B cell (primary cell): ENCODE measurements at regions not wholly inside any gene's neighbourhood (a gene's known extent, or its start where the extent isn't known, plus 50 kb on each side); places are given as distances from the start of the nearest gene placed in this dataset.

Source experiments
- ATAC-seq: fragments of 200-7000 bp; cut with Tn5 transposase; one replicate; pipeline ENCODE4 v1.10.0; 2021; ENCODE audit warnings: low read depth, mild to moderate bottlenecking, moderate number of reproducible peaks, moderate library complexity
- CTCF ChIA-PET: fragments of 350-600 bp; sonication (Branson Sonifier 250); formaldehyde crosslinking; loops from one replicate; lab custom pipeline; 2021; ENCODE audit warnings: antibody characterized with exemption, inconsistent platforms; lab: Charles Lee
- POLR2A ChIA-PET: fragments of 350-600 bp; sonication (Branson Sonifier 250); formaldehyde crosslinking; loops from one replicate; lab custom pipeline; 2021; ENCODE audit warnings: antibody characterized with exemption; lab: Charles Lee
- DNase-seq: peaks from one replicate; pipeline ENCODE4 v3.0.0; 2013
- H2AFZ ChIP-seq: 2 replicates; pipeline ENCODE4 v1.6.1; 2012; ENCODE audit warnings: mild to moderate bottlenecking, low read depth, low read length; ENCODE audit not compliant: insufficient read depth, poor library complexity, severe bottlenecking
- H3K27ac ChIP-seq, 2 donors: 1 replicate in 1 of 2; 2 replicates in 1 of 2; pipeline ENCODE4 v1.5.1; 2012 to 2013; ENCODE audit warnings: low read length in 2 of 2, mild to moderate bottlenecking in 2 of 2, moderate library complexity in 1 of 2
- H3K27me3 ChIP-seq, 4 experiments: fragments of 200-600 bp in 1 of 4; sonication (generic) in 1 of 4; replicated peaks in 1 of 4; 1 replicate in 2 of 4; 2 replicates in 2 of 4; pipeline versions ENCODE4 v1.6.1 to v1.7.0; 2013 to 2016; ENCODE audit warnings: low read length in 3 of 4, mild to moderate bottlenecking in 2 of 4, mixed read lengths in 1 of 4, moderate library complexity in 1 of 4; ENCODE audit not compliant: insufficient read depth in 4 of 4, control insufficient read depth in 3 of 4; ENCODE audit errors: control extremely low read depth in 1 of 4
- H3K36me3 ChIP-seq, 2 experiments: replicated peaks in 1 of 2; 1 replicate in 1 of 2; 2 replicates in 1 of 2; pipeline versions ENCODE4 v1.6.1 to v1.7.1; 2013; ENCODE audit warnings: low read length in 1 of 2; ENCODE audit not compliant: insufficient read depth in 2 of 2, control insufficient read depth in 1 of 2; ENCODE audit errors: control extremely low read depth in 1 of 2, extremely low read depth in 1 of 2
- H3K4me1 ChIP-seq, 2 donors: fragments of 200-600 bp in 1 of 2; sonication (generic) in 1 of 2; 1 replicate in 1 of 2; 2 replicates in 1 of 2; pipeline versions ENCODE4 v1.5.1 to v1.6.1; 2013 to 2017; ENCODE audit warnings: low read length in 2 of 2; ENCODE audit not compliant: control insufficient read depth in 2 of 2, insufficient read depth in 2 of 2
- H3K4me2 ChIP-seq: replicated peaks from 2 replicates; pipeline ENCODE3; 2012; ENCODE audit warnings: mild to moderate bottlenecking, low read depth, low read length; ENCODE audit not compliant: poor library complexity, severe bottlenecking
- H3K4me3 ChIP-seq, 5 experiments: fragments of 200-600 bp in 1 of 5; sonication (generic) in 1 of 5; 1 replicate in 3 of 5; 2 replicates in 2 of 5; pipeline versions ENCODE4 v1.5.1 to v1.7.0; 2011 to 2016; ENCODE audit warnings: low read length in 4 of 5, mild to moderate bottlenecking in 4 of 5, low read depth in 2 of 5, control low read depth in 1 of 5, moderate library complexity in 1 of 5; ENCODE audit not compliant: insufficient read depth in 1 of 5; ENCODE audit errors: control extremely low read depth in 1 of 5, extremely low read depth in 1 of 5
- H3K79me2 ChIP-seq: fragments of 200-600 bp; sonication (generic); one replicate; pipeline ENCODE4 v1.6.0; 2016; ENCODE audit warnings: low read length; ENCODE audit not compliant: control insufficient read depth, insufficient read depth
- H3K9ac ChIP-seq: fragments of 200-600 bp; sonication (generic); 2 replicates; pipeline ENCODE4 v1.6.1; 2017; ENCODE audit warnings: mild to moderate bottlenecking, low read length, moderate library complexity
- H3K9me3 ChIP-seq, 3 donors: one replicate each; pipeline versions ENCODE4 v1.6.1 to v1.7.1; 2013; ENCODE audit warnings: low read length in 2 of 3; ENCODE audit not compliant: control insufficient read depth in 2 of 3, insufficient read depth in 1 of 3; ENCODE audit errors: control extremely low read depth in 1 of 3
- H4K20me1 ChIP-seq: 2 replicates; pipeline ENCODE4 v1.6.0; 2012; ENCODE audit warnings: mild to moderate bottlenecking, low read length; ENCODE audit not compliant: insufficient read depth, control insufficient read depth, poor library complexity, severe bottlenecking
- H3K27ac Mint-ChIP-seq: one replicate; pipeline ENCODE4 v1.8.0; 2021; ENCODE audit warnings: mixed read lengths
- H3K27me3 Mint-ChIP-seq: one replicate; pipeline ENCODE4 v1.8.0; 2021; ENCODE audit warnings: mixed read lengths
- H3K4me1 Mint-ChIP-seq: one replicate; pipeline ENCODE4 v1.8.0; 2021; ENCODE audit warnings: mixed read lengths
- H3K4me3 Mint-ChIP-seq: one replicate; pipeline ENCODE4 v1.8.0; 2021; ENCODE audit warnings: mixed read lengths
- H3K9me3 Mint-ChIP-seq: one replicate; pipeline ENCODE4 v1.8.0; 2022; ENCODE audit warnings: mixed read lengths; ENCODE audit not compliant: insufficient read depth
- CTCF ChIP-seq: fragments of 200-600 bp; IDR thresholded peaks from one replicate; pipeline ENCODE4 v1.8.0; 2022; ENCODE audit warnings: antibody characterized with exemption, mild to moderate bottlenecking
- EZH2 ChIP-seq: IDR thresholded peaks from 2 replicates; pipeline ENCODE4 v1.6.1; 2012; ENCODE audit warnings: borderline replicate concordance, low read depth, mild to moderate bottlenecking, moderate library complexity, low read length; ENCODE audit not compliant: insufficient read depth, poor library complexity, severe bottlenecking
- WGBS: methylation state at CpG from one replicate; pipeline ENCODE4 v1.1.5; 2013; ENCODE audit warnings: missing lambda C conversion rate; ENCODE audit not compliant: insufficient coverage; 5-methylcytosine and 5-hydroxymethylcytosine counted together
- intact Hi-C: fragments of 100-400 bp; cut with micrococcal nuclease; formaldehyde crosslinking; loops from one replicate; pipeline ENCODE4 v1.10.0; 2022

DNA sequence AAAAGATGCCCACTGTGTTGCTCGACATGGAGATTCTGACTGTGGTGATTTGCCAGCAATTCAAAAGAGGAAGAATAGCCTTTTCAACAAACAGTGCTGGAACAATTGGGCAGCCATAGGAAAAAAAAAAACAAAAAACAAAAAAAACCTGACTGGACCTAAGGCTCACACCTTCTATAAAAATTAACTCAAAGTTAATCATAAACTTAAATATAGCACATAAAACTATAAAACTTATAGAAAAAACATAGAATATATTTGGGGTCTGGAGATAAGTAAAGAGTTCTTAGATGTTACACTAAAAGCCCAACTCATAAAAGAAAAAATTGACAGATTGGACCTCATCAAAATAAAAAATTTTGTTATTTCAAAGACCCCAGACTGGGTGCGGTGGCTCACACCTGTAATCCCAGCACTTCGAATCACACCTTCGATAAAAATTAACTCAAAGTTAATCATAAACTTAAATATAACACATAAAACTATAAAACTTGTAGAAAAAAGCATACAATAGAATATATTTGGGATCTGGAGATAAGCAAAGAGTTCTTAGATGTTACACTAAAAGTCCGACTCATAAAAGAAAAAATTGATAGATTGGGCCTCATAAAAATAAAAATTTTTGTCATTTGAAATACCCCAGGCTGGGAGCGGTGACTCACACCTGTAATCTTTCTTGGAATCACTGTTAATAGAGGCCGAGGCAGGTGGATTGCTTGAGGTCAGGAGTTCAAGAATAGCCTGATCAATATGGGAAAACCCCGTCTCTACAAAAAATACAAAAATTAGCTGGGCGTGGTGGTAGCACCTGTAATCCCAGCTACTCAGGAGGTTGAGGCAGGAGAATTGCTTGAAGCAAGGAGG, 115.6 kb upstream of the FAM83B start:
- Histone ChIP-seq H4K20me1 (no peaks in the 10 kb centered on the region), H3K9ac (no peak overlapping the region), H3K4me3 (no peak overlapping the region), H3K27me3 (no peaks in the 10 kb centered on the region), H3K27ac (no peak overlapping the region), H3K79me2 (no peaks in the 10 kb centered on the region), H3K36me3 (no peaks in the 10 kb centered on the region), H3K4me2 (no peak overlapping the region), H3K4me1 (no peaks in the 10 kb centered on the region), H2AFZ (no peak overlapping the region), H3K9me3 (no peaks in the 10 kb centered on the region)
- Mint-ChIP-seq H3K27me3 (no peaks in the 10 kb centered on the region), H3K4me3 (no peak overlapping the region), H3K27ac (no peak overlapping the region), H3K4me1 (no peaks in the 10 kb centered on the region), H3K9me3 (peaks cover 5% of the 10 kb centered on the region)
- CTCF ChIA-PET = no interaction called here
- no peak for TF ChIP-seq EZH2
- TF ChIP-seq CTCF = no peak
- DNase-seq = no peak
- ATAC-seq = no peak
- WGBS = 87% methylated on average over 3 of the region's 9 CpGs
- intact Hi-C loops = no loop called here
- POLR2A ChIA-PET = no interaction called here

DNA sequence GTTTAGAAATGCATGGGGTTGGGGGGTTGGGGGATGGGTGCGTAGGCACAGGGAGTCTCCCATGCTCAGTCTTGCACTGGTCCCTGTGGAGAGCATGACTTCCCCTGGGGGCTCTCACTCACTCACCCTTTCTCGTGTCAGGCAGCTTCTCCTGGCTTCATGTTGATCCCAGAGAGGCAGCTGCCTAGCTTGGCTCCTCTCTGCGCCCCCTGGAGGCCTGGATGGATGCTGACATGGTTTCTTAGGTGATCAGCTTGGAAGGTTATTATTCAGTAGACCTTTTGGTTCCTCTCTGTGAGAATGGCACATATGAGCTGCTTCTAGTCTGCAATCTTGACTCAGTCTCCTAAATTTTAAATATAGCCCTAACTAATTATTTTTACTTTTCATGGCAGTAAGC, 109.3 kb upstream of the FAM83B start:
- DNase-seq = no peak
- Histone ChIP-seq H3K27me3 (no peaks in the 10 kb centered on the region), H2AFZ (no peak overlapping the region), H3K27ac (no peak overlapping the region), H3K36me3 (no peaks in the 10 kb centered on the region), H4K20me1 (no peaks in the 10 kb centered on the region), H3K9me3 (peaks cover 0 to 12% (median 0%) of the 10 kb centered on the region in 3 donors), H3K79me2 (no peaks in the 10 kb centered on the region), H3K4me2 (no peak overlapping the region), H3K4me3 (no peak overlapping the region), H3K9ac (no peak overlapping the region), H3K4me1 (no peaks in the 10 kb centered on the region)
- POLR2A ChIA-PET = no interaction called here
- Mint-ChIP-seq H3K27me3 (no peaks in the 10 kb centered on the region), H3K27ac (no peak overlapping the region), H3K9me3 (peaks cover 5% of the 10 kb centered on the region), H3K4me3 (no peak overlapping the region), H3K4me1 (no peaks in the 10 kb centered on the region)
- intact Hi-C loops = no loop called here
- WGBS = 58% methylated on average over 2 of the region's 3 CpGs
- ATAC-seq = no peak
- TF ChIP-seq EZH2 (no peak), CTCF (no peak)
- CTCF ChIA-PET = no interaction called here
